HCT116 (cell line): ENCODE measurements at regions not wholly inside any gene's neighbourhood (a gene's known extent, or its start where the extent isn't known, plus 50 kb on each side); places are given as distances from the start of the nearest gene placed in this dataset.

ENCODE experiments used
- ATAC-seq: fragments of 200-7000 bp; cut with Tn5 transposase; 2 replicates; pipeline ENCODE4 v1.9.1; 2020; ENCODE audit warnings: mild to moderate bottlenecking, moderate library complexity
- BruUV-seq: library from RNA; stranded (reverse); fragments of 400-500 nt; replicated peaks from 2 replicates; lab custom pipeline; 2021; lab: Mats Ljungman, UMichigan
- CTCF ChIA-PET: fragments of 300-600 bp; sonication (Branson Sonifier 250); formaldehyde crosslinking; loops from one replicate; lab custom pipeline; 2021; ENCODE audit warnings: antibody characterized with exemption; lab: Charles Lee
- POLR2A ChIA-PET: fragments of 300-600, 350-600 bp; sonication (Branson Sonifier 250); formaldehyde crosslinking; loops from one replicate; lab custom pipeline; 2021; ENCODE audit warnings: antibody characterized with exemption; lab: Charles Lee
- RAD21 ChIA-PET, 2 experiments: fragments of 300-600 bp; sonication (Branson Sonifier 250); formaldehyde crosslinking; loops; one replicate each; lab custom pipeline; 2023; ENCODE audit warnings: low total read pairs in 2 of 2; ENCODE audit not compliant: uncharacterized antibody in 2 of 2, unreplicated experiment in 2 of 2, low non-redundant PET in 1 of 2; lab: Charles Lee
- DNase-seq: peaks from one replicate; pipeline ENCODE4 v3.0.0-alpha.2; 2010; ENCODE audit warnings: low read depth, low spot score
- H2AFZ ChIP-seq: fragments of 200-600 bp; shearing (Covaris generic), sonication (generic); 2 replicates; pipeline ENCODE4 v1.6.1; 2017; ENCODE audit warnings: low read depth, mixed run types, mixed read lengths, antibody characterized with exemption, low read length; ENCODE audit not compliant: poor library complexity, severe bottlenecking
- H3K27ac ChIP-seq: 2 replicates; pipeline ENCODE4 v1.5.1; 2012; ENCODE audit warnings: low read depth, low read length
- H3K27me3 ChIP-seq: fragments of 200-600 bp; sonication (generic); 2 replicates; pipeline ENCODE4 v1.6.1; 2016; ENCODE audit warnings: mixed run types, low read length, mixed read lengths; ENCODE audit not compliant: insufficient read depth
- H3K36me3 ChIP-seq, 2 experiments: fragments of 200-500 bp in 1 of 2; fragments of 200-600 bp in 1 of 2; sonication (Bioruptor generic) in 1 of 2; sonication (generic) in 1 of 2; 2 replicates each; pipeline versions ENCODE4 v1.5.1 to v1.6.1; 2014 to 2016; ENCODE audit warnings: low read length in 2 of 2, inconsistent platforms in 1 of 2, mixed read lengths in 1 of 2, mixed run types in 1 of 2; ENCODE audit not compliant: insufficient read depth in 2 of 2, control insufficient read depth in 1 of 2
- H3K4me1 ChIP-seq, 2 experiments: fragments of 200-600 bp in 1 of 2; sonication (generic) in 1 of 2; 2 replicates each; pipeline versions ENCODE4 v1.5.1 to v1.6.1; 2012 to 2017; ENCODE audit warnings: low read length in 2 of 2, inconsistent platforms in 1 of 2, mild to moderate bottlenecking in 1 of 2, mixed read lengths in 1 of 2, mixed run types in 1 of 2, moderate library complexity in 1 of 2; ENCODE audit not compliant: insufficient read depth in 2 of 2, control insufficient read depth in 1 of 2
- H3K4me2 ChIP-seq: fragments of 200-600 bp; sonication (generic); 2 replicates; pipeline ENCODE4 v1.6.1; 2017; ENCODE audit warnings: mixed run types, low read length, mixed read lengths
- H3K4me3 ChIP-seq, 2 experiments: fragments of 200-600 bp in 1 of 2; sonication (generic) in 1 of 2; replicated peaks in 1 of 2; 2 replicates each; pipeline ENCODE4 v1.5.1; 2011 to 2016; ENCODE audit warnings: low read length in 2 of 2, control low read depth in 1 of 2, low read depth in 1 of 2, mild to moderate bottlenecking in 1 of 2, mixed read lengths in 1 of 2, mixed run types in 1 of 2
- H3K79me2 ChIP-seq: fragments of 200-600 bp; sonication (generic); 2 replicates; pipeline ENCODE4 v1.6.1; 2017; ENCODE audit warnings: mild to moderate bottlenecking, mixed run types, low read length, moderate library complexity, mixed read lengths; ENCODE audit not compliant: insufficient read depth
- H3K9ac ChIP-seq: fragments of 200-600 bp; sonication (generic); 2 replicates; pipeline ENCODE4 v1.6.1; 2016; ENCODE audit warnings: low read length, mixed read lengths
- H3K9me2 ChIP-seq: fragments of 200-600 bp; sonication (generic), shearing (Covaris generic); 2 replicates; pipeline ENCODE4 v1.6.1; 2017; ENCODE audit warnings: mixed run types, mild to moderate bottlenecking, moderate library complexity; ENCODE audit not compliant: insufficient read depth
- H3K9me3 ChIP-seq, 2 experiments: fragments of 200-500 bp in 1 of 2; fragments of 200-600 bp in 1 of 2; sonication (Bioruptor generic) in 1 of 2; sonication (generic) in 1 of 2; 2 replicates each; pipeline ENCODE4 v1.6.1; 2014 to 2017; ENCODE audit warnings: low read length in 2 of 2, mixed read lengths in 2 of 2, inconsistent platforms in 1 of 2, low read depth in 1 of 2, mild to moderate bottlenecking in 1 of 2, mixed run types in 1 of 2, moderate library complexity in 1 of 2; ENCODE audit not compliant: control insufficient read depth in 1 of 2, insufficient read depth in 1 of 2
- H4K20me1 ChIP-seq: fragments of 200-600 bp; sonication (generic), shearing (Covaris generic); 2 replicates; pipeline ENCODE4 v1.6.1; 2017; ENCODE audit warnings: mixed run types, mild to moderate bottlenecking, moderate library complexity; ENCODE audit not compliant: insufficient read depth
- CBX3 ChIP-seq: IDR thresholded peaks from 2 replicates; pipeline ENCODE4 v1.6.1; 2012; ENCODE audit warnings: low read depth
- EGR1 ChIP-seq: IDR thresholded peaks from 2 replicates; pipeline ENCODE4 v1.6.1; 2012; ENCODE audit warnings: low read depth
- ELF1 ChIP-seq: IDR thresholded peaks from 2 replicates; pipeline ENCODE4 v1.6.1; 2012; ENCODE audit warnings: low read depth, borderline replicate concordance
- EZH2 ChIP-seq: fragments of 200-600 bp; sonication (generic); IDR thresholded peaks from 2 replicates; pipeline ENCODE4 v1.6.1; 2017; ENCODE audit warnings: antibody characterized with exemption, mixed run types
- EZH2phosphoT487 ChIP-seq: fragments of 200-600 bp; IDR thresholded peaks from 2 replicates; pipeline ENCODE4 v1.6.1; 2018; ENCODE audit warnings: antibody characterized with exemption, borderline replicate concordance
- JUND ChIP-seq: IDR thresholded peaks from 2 replicates; pipeline ENCODE4 v1.6.1; 2012
- POLR2A ChIP-seq: IDR thresholded peaks from 2 replicates; pipeline ENCODE4 v1.7.0; 2011; ENCODE audit warnings: borderline replicate concordance; ENCODE audit not compliant: insufficient read depth, insufficient read length; ENCODE audit errors: extremely low read depth
- POLR2AphosphoS5 ChIP-seq: IDR thresholded peaks from 2 replicates; pipeline ENCODE4 v1.6.1; 2011; ENCODE audit warnings: mild to moderate bottlenecking, low read depth, low read length, moderate library complexity
- RAD21 ChIP-seq: IDR thresholded peaks from 2 replicates; pipeline ENCODE4 v1.6.1; 2012; ENCODE audit warnings: low read depth, mild to moderate bottlenecking
- SIN3A ChIP-seq: IDR thresholded peaks from 2 replicates; pipeline ENCODE4 v1.6.1; 2012; ENCODE audit warnings: low read depth
- SP1 ChIP-seq: IDR thresholded peaks from 2 replicates; pipeline ENCODE4 v1.6.1; 2012; ENCODE audit warnings: low read depth
- SRF ChIP-seq: IDR thresholded peaks from 2 replicates; pipeline ENCODE4 v1.6.1; 2012; ENCODE audit warnings: low read depth
- YY1 ChIP-seq: IDR thresholded peaks from 2 replicates; pipeline ENCODE4 v1.6.1; 2011; ENCODE audit warnings: low read length, low read depth, moderate library complexity, mild to moderate bottlenecking; ENCODE audit not compliant: insufficient replicate concordance; ENCODE audit errors: extremely low read depth
- ZBTB33 ChIP-seq: IDR thresholded peaks from 2 replicates; pipeline ENCODE4 v1.6.1; 2011; ENCODE audit warnings: mild to moderate bottlenecking, low read length, moderate library complexity; ENCODE audit not compliant: insufficient replicate concordance; ENCODE audit errors: extremely low read depth
- ZFX ChIP-seq: fragments of 450-650 bp; IDR thresholded peaks from 2 replicates; pipeline ENCODE4 v1.6.1; 2017
- intact Hi-C: fragments of 100-400 bp; cut with micrococcal nuclease; formaldehyde crosslinking; loops from 2 replicates; pipeline ENCODE4 v1.10.0; 2022
- TF ChIP-seq, protein P1 (sequence below), 3 experiments: fragments of 200-600 bp in 1 of 3; sonication (generic) in 1 of 3; IDR thresholded peaks in 2 of 3; conservative IDR thresholded peaks in 1 of 3; 2 replicates each; pipeline ENCODE4 v1.5.1; 2012 to 2017; ENCODE audit warnings: low read depth in 2 of 3, low read length in 2 of 3, antibody characterized with exemption in 1 of 3, borderline replicate concordance in 1 of 3, control low read depth in 1 of 3, mild to moderate bottlenecking in 1 of 3, mixed read lengths in 1 of 3, mixed run types in 1 of 3, moderate library complexity in 1 of 3; ENCODE audit not compliant: insufficient read depth in 1 of 3
- TF ChIP-seq, protein P2 (sequence below): IDR thresholded peaks from 2 replicates; pipeline ENCODE4 v1.6.1; 2012
- TF ChIP-seq, protein P3 (sequence below): IDR thresholded peaks from 2 replicates; pipeline ENCODE4 v1.6.1; 2012

- H3K27me3 ChIP-seq = no peaks in the 10 kb centered on the region
- H3K9me2 ChIP-seq = no peaks in the 10 kb centered on the region
- no peak for DNase-seq
- H2AFZ ChIP-seq = no peak overlapping the region
- ChIA-PET RAD21 (no interaction called here), POLR2A (no interaction called here), CTCF (no interaction called here)
- ATAC-seq = no peak
- no peak overlapping the region for H3K4me3 ChIP-seq
- H3K4me1 ChIP-seq = no peaks in the 10 kb centered on the region
- no peaks in the 10 kb centered on the region for H4K20me1 ChIP-seq
- H3K4me2 ChIP-seq = no peak overlapping the region
- no peak for TF ChIP-seq ZFX
- TF ChIP-seq JUND = no peak
- TF ChIP-seq POLR2A = no peak
- TF ChIP-seq, protein P1, sequence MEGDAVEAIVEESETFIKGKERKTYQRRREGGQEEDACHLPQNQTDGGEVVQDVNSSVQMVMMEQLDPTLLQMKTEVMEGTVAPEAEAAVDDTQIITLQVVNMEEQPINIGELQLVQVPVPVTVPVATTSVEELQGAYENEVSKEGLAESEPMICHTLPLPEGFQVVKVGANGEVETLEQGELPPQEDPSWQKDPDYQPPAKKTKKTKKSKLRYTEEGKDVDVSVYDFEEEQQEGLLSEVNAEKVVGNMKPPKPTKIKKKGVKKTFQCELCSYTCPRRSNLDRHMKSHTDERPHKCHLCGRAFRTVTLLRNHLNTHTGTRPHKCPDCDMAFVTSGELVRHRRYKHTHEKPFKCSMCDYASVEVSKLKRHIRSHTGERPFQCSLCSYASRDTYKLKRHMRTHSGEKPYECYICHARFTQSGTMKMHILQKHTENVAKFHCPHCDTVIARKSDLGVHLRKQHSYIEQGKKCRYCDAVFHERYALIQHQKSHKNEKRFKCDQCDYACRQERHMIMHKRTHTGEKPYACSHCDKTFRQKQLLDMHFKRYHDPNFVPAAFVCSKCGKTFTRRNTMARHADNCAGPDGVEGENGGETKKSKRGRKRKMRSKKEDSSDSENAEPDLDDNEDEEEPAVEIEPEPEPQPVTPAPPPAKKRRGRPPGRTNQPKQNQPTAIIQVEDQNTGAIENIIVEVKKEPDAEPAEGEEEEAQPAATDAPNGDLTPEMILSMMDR (IDR thresholded peaks at IDR 0.05 in 2 of 3, conservative IDR thresholded peaks at IDR 0.05 in 1 of 3; ENCODE audit: borderline replicate concordance in 1 of 3, insufficient read depth in 1 of 3, low read depth in 2 of 3, low read length in 2 of 3) = no peak
- no peak for TF ChIP-seq ZBTB33
- TF ChIP-seq EZH2 = no peak
- TF ChIP-seq, protein P2, sequence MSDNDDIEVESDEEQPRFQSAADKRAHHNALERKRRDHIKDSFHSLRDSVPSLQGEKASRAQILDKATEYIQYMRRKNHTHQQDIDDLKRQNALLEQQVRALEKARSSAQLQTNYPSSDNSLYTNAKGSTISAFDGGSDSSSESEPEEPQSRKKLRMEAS = no peak
- TF ChIP-seq, protein P3, sequence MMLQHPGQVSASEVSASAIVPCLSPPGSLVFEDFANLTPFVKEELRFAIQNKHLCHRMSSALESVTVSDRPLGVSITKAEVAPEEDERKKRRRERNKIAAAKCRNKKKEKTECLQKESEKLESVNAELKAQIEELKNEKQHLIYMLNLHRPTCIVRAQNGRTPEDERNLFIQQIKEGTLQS = no peak
- no peak for TF ChIP-seq YY1
- TF ChIP-seq RAD21 = no peak
- TF ChIP-seq SP1 = no peak
- TF ChIP-seq ELF1 = no peak
- no peak for TF ChIP-seq EZH2phosphoT487
- no peak for TF ChIP-seq CBX3
- TF ChIP-seq SIN3A = no peak
- TF ChIP-seq POLR2AphosphoS5 = no peak
- no peak for TF ChIP-seq SRF
- no peak for TF ChIP-seq EGR1
- intact Hi-C loops = no loop called here
- peaks cover 14 to 33% of the 10 kb centered on the region in 2 experiments; a peak in 2 of 4 replicates for H3K9me3 ChIP-seq
- H3K9ac ChIP-seq = no peak overlapping the region
- H3K79me2 ChIP-seq = no peaks in the 10 kb centered on the region
- no peaks in the 10 kb centered on the region for H3K36me3 ChIP-seq
- no TSS peak for BruUV-seq
- H3K27ac ChIP-seq = no peak overlapping the region
Measured at GRCh38 chr21:16978309-16978895, 534.4 kb upstream of the CXADR start.
